ENCODE measurements at regions not wholly inside any gene's neighbourhood (a gene's known extent, or its start where the extent isn't known, plus 50 kb on each side); places are given as distances from the start of the nearest gene placed in this dataset.

- no TSS peak for BruUV-seq (replicated peaks)
- TF ChIP-seq CTCF (IDR thresholded peaks at IDR 0.05; ENCODE audit: unreplicated experiment): no peak
- no peak overlapping the region for H3K27ac Mint-ChIP-seq (ENCODE audit: unreplicated experiment)
- CTCF ChIA-PET: interaction anchor here (0.7 to 1.0 kb wide), 2 partner anchors 8 to 1118 kb away, joined by 3 read pairs; no protein-coding TSS in a partner anchor
- H3K9me3 Mint-ChIP-seq (ENCODE audit: low read depth, unreplicated experiment): peaks cover 7% of the 10 kb centered on the region
- no peak for DNase-seq
- peaks cover 9% of the 10 kb centered on the region for H3K4me1 Mint-ChIP-seq (ENCODE audit: low read depth, unreplicated experiment)
- no peaks in the 10 kb centered on the region for H3K27me3 Mint-ChIP-seq (ENCODE audit: unreplicated experiment)
- intact Hi-C loops (cut with micrococcal nuclease; ENCODE audit: unreplicated experiment): no loop called here
- no peaks in the 10 kb centered on the region for H3K36me3 Mint-ChIP-seq (ENCODE audit: insufficient read depth, unreplicated experiment)
- H3K4me3 Mint-ChIP-seq (ENCODE audit: low read depth, unreplicated experiment): no peak overlapping the region
Measured at GRCh38 chr2:43062058-43062457, 164.3 kb downstream of the ZFP36L2 start.

- CTCF ChIA-PET: no interaction called here
- Mint-ChIP-seq H3K27me3 (ENCODE audit: unreplicated experiment) (no peaks in the 10 kb centered on the region), H3K4me1 (ENCODE audit: low read depth, unreplicated experiment) (peaks cover 9% of the 10 kb centered on the region), H3K36me3 (ENCODE audit: insufficient read depth, unreplicated experiment) (no peaks in the 10 kb centered on the region), H3K9me3 (ENCODE audit: low read depth, unreplicated experiment) (peaks cover 7% of the 10 kb centered on the region), H3K4me3 (ENCODE audit: low read depth, unreplicated experiment) (no peak overlapping the region), H3K27ac (ENCODE audit: unreplicated experiment) (no peak overlapping the region)
- intact Hi-C loops (cut with micrococcal nuclease; ENCODE audit: unreplicated experiment): no loop called here
- no peak for DNase-seq
- BruUV-seq (replicated peaks): no TSS peak
- TF ChIP-seq CTCF (IDR thresholded peaks at IDR 0.05; ENCODE audit: unreplicated experiment): no peak
Measured at GRCh38 chr2:43060390-43061016, 165.9 kb downstream of the ZFP36L2 start.

- intact Hi-C loops (cut with micrococcal nuclease; ENCODE audit: unreplicated experiment): no loop called here
- no peaks in the 10 kb centered on the region for H3K27me3 Mint-ChIP-seq (ENCODE audit: unreplicated experiment)
- DNase-seq: no peak
- H3K27ac Mint-ChIP-seq (ENCODE audit: unreplicated experiment): no peak overlapping the region
- no peaks in the 10 kb centered on the region for H3K36me3 Mint-ChIP-seq (ENCODE audit: insufficient read depth, unreplicated experiment)
- H3K4me3 Mint-ChIP-seq (ENCODE audit: low read depth, unreplicated experiment): no peak overlapping the region
- no TSS peak for BruUV-seq (replicated peaks)
- CTCF ChIA-PET: interaction anchor here (0.6 kb wide), 1 partner anchor 35 kb away, joined by 4 read pairs; no protein-coding TSS in a partner anchor
- H3K4me1 Mint-ChIP-seq (ENCODE audit: low read depth, unreplicated experiment): peaks cover 9% of the 10 kb centered on the region
- TF ChIP-seq CTCF (IDR thresholded peaks at IDR 0.05; ENCODE audit: unreplicated experiment): no peak
- H3K9me3 Mint-ChIP-seq (ENCODE audit: low read depth, unreplicated experiment): peaks cover 7% of the 10 kb centered on the region
Measured at GRCh38 chr2:43059183-43059897, 167.1 kb downstream of the ZFP36L2 start.

GRCh38 chr2:43058726-43059110, 167.7 kb downstream of the ZFP36L2 start:
- CTCF ChIA-PET: no interaction called here
- no peak overlapping the region for H3K27ac Mint-ChIP-seq (ENCODE audit: unreplicated experiment)
- no TSS peak for BruUV-seq (replicated peaks)

More at GRCh38 chr2:43058726-43059110, 167.7 kb downstream of the ZFP36L2 start:
- intact Hi-C loops (cut with micrococcal nuclease; ENCODE audit: unreplicated experiment): no loop called here
- Mint-ChIP-seq H3K4me3 (ENCODE audit: low read depth, unreplicated experiment) (no peak overlapping the region), H3K27me3 (ENCODE audit: unreplicated experiment) (no peaks in the 10 kb centered on the region), H3K4me1 (ENCODE audit: low read depth, unreplicated experiment) (peaks cover 9% of the 10 kb centered on the region), H3K9me3 (ENCODE audit: low read depth, unreplicated experiment) (peaks cover 7% of the 10 kb centered on the region), H3K36me3 (ENCODE audit: insufficient read depth, unreplicated experiment) (no peaks in the 10 kb centered on the region)
- no peak for TF ChIP-seq CTCF (IDR thresholded peaks at IDR 0.05; ENCODE audit: unreplicated experiment)
- no peak for DNase-seq

All from Calu3 (cell line).